Vagina (tissue), 2 donors: ENCODE measurements at regions not wholly inside any gene's neighbourhood (a gene's known extent, or its start where the extent isn't known, plus 50 kb on each side); places are given as distances from the start of the nearest gene placed in this dataset.

Experiments used
- POLR2A ChIP-seq, 2 donors: fragments of 450-650 bp; IDR thresholded peaks; one replicate each; pipeline ENCODE4 v1.6.1; 2017; ENCODE audit warnings: antibody characterized with exemption in 2 of 2, mild to moderate bottlenecking in 2 of 2, moderate library complexity in 2 of 2
- TF ChIP-seq, protein P1 (sequence below), 3 experiments: fragments of 450-650 bp in 2 of 3; fragments of 200-600 bp in 1 of 3; sonication (generic) in 1 of 3; IDR thresholded peaks; one replicate each; pipeline ENCODE4 v1.5.1; 2017 to 2019; ENCODE audit warnings: antibody characterized with exemption in 3 of 3, mild to moderate bottlenecking in 2 of 3, moderate library complexity in 2 of 3

DNA sequence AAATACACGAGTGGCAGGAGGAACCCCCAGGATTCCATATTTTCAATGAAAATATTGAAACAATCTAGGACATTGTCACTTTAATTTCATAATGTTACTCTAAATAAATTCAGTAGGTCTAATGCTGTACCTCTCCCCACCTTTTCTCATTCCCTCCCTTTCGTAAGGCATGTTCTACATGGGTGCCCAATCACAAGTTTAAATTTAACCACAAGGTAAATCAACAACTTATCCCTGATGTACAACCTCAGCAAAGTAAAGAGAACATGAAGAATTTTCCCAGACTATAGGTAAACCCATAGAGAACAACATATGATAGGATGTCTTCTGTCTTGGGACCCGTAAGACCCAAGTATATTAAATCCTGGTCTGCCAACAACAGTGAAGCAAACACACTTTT is 53.2 kb upstream of the MITF start:
- TF ChIP-seq POLR2A (IDR thresholded peaks at IDR 0.05), result no peak
- TF ChIP-seq, protein P1, sequence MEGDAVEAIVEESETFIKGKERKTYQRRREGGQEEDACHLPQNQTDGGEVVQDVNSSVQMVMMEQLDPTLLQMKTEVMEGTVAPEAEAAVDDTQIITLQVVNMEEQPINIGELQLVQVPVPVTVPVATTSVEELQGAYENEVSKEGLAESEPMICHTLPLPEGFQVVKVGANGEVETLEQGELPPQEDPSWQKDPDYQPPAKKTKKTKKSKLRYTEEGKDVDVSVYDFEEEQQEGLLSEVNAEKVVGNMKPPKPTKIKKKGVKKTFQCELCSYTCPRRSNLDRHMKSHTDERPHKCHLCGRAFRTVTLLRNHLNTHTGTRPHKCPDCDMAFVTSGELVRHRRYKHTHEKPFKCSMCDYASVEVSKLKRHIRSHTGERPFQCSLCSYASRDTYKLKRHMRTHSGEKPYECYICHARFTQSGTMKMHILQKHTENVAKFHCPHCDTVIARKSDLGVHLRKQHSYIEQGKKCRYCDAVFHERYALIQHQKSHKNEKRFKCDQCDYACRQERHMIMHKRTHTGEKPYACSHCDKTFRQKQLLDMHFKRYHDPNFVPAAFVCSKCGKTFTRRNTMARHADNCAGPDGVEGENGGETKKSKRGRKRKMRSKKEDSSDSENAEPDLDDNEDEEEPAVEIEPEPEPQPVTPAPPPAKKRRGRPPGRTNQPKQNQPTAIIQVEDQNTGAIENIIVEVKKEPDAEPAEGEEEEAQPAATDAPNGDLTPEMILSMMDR (IDR thresholded peaks at IDR 0.05), result no peak
